ENCODE measurements at regions not wholly inside any gene's neighbourhood (a gene's known extent, or its start where the extent isn't known, plus 50 kb on each side); places are given as distances from the start of the nearest gene placed in this dataset.
"Not testable (repeated sequence)": the region's sequence is repeated elsewhere in the genome, so short reads cannot be mapped to it uniquely, and the experiment has no call there.

- DNase-seq (ENCODE audit: low read depth in 2 of 3, low spot score in 1 of 3) = not testable (repeated sequence)
These were observed 56.7 kb upstream of the SULF2 start for GRCh38 chr20:47842004-47842403.

DNA sequence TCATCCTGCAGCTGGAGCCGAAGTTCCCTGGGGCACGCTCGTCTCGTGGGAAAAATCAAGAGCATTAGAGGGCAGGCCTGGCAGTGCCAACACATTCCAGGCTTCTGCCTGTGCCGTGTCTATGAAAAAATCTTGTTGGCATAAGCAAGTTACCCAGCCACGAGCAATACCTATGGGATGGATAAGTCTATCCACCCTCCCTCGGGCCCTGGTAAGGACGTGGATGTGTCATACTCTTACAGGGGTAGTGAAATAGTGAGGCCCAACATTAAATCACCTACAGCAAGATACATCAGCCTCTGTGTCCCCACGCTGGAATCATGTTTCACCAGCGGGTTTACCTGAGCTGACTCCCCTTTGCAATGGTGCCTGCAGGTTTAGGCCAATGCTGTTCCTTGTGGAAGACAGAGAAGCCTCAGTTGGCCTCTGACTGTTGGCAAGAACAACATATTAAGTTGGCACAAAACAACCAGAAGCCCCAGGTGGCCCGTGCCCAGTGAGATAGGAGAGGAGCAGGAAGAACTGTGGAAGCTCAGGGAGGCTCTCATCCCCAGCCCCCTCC lies 51.1 kb upstream of the SULF2 start:
- DNase-seq (ENCODE audit: low read depth in 2 of 3, low spot score in 1 of 3) = not testable (repeated sequence)
